GM19240 (cell line): ENCODE measurements at regions not wholly inside any gene's neighbourhood (a gene's known extent, or its start where the extent isn't known, plus 50 kb on each side); places are given as distances from the start of the nearest gene placed in this dataset.
"Not testable (repeated sequence)": the region's sequence is repeated elsewhere in the genome, so short reads cannot be mapped to it uniquely, and the experiment has no call there.

Experiments
- DNase-seq: peaks from one replicate; pipeline ENCODE4 v3.0.0; 2011; ENCODE audit warnings: low spot score; ENCODE audit not compliant: insufficient read length

DNA sequence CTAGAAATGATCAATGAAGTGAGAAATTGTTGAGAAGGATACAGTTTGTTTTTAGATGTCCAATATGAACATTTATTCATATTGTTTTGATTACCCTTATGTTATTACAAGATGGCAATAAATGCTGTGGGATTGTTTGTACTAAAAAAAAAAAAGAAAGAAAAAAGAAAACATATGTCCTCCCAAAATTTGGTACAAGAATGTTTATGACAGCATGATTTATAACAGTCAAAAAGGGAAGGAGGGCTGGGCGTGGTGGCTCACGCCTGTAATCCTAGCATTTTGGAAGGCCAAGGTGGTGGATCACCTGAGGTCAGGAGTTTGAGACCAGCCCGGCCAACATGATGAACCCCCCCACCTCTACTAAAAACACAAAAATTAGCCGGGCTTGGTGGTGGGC is 78.5 kb upstream of the ID2 start:
- DNase-seq = not testable (repeated sequence)

DNA sequence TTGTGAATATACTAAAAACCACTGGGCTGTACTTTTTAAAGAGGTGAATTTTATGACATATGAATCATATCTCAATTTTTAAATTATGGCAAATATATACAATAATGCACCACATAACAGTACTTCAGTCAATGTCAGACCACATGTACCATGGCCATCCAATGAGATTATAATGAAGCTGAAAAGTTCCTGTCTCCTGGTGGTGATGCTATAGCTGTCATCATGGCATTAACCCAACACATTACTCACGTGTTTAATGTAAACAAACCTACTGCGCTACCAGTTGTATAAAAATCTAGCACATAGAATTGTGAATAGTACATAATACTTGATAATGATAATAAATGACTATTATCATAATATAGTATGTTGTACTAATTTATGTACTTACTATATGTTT is 77.6 kb upstream of the ID2 start:
- DNase-seq = no peak

DNA sequence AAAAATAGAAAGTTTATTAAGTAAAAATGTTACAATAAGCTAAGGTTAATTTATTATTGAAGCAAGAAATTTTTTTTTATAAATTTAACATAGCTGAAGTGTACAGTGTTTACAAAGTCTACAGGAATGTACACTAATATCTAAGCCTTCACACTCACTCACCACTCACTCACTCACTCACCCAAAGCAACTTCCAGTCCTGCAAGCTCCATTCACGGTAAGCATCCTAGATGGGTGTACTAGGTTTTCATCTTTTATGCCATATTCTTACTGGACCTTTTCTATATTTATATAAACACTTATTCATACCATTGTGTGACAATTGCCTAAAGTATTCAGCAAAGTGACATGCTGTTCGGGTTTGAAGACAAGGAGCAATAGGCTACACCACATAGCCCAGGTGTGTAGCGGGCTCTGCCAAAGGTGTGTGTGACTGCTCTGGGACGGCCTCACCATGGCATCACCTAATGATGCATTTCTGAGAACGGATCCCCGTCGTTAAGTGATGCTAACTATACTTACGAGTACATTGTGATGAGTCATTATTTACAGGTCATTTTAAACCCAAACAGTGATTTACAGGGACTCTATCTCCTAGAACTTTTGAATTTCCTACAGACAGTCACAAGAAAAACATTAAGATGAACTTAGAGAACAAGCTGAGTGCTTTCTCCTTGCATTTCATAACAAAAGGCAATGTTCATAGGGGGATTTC is 76.3 kb upstream of the ID2 start:
- no peak for DNase-seq

DNA sequence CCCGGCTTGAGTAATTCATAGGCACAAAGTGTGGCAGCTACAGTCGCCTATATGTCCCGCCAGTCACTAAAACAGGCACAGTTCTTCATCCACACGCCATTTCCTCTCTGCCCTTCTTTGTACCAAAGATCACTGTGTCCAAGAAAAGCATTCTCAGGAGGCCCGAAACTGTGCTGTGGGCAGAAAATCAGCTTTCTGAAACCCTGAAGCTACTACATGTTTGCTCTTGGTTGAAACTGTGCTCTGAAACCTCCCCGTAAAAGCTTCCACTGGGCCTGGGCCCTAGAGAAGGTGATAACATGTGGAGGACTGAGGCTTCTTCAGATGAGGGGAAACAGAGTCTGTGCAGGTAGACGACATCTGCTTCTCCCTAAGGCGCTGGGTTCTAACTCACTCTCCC is 75.6 kb upstream of the ID2 start:
- peak; percentile 75 for DNase-seq

DNA sequence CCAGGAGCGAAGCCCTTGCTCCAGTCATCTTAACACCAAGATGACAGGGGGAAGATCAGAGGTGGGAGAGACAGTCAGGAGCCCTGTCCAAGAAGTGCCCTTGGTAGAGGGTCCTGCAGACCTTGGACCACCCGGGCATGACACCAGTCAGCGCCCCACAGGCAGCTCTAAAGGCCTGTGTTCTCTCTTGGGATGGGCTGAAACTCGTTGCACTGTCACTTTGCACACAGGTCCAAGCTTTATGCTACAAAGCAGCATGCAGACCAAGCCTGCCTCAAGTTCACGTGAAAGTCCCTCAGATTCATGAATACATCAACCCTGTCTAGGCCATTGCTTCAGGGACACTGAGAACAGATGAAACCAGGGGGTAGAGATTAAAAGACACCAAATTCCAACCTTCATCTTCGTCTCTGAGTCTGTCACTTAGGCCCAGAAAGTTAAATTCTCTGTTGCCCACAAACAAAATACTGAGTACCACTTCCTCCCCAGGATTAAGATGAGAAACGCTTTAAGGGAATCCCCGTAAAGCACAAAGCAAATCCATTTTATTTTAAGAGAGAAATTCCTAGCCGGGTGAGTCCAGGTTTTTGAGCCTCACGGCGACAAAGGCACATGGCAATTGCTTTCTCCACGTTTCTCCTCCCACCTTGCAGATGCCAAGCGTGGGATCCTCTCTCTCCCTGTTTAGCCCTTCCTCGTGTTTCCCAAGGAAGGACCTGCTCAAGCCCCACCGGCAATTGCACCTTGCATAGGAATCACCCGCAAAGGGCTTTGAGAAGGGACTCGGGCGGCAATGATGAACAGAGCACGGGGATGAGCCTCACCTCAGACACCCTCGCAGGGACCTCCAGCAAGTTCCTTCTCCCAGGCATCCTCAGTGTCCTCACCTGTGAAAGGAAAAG is 75.0 kb upstream of the ID2 start:
- no peak for DNase-seq

DNA sequence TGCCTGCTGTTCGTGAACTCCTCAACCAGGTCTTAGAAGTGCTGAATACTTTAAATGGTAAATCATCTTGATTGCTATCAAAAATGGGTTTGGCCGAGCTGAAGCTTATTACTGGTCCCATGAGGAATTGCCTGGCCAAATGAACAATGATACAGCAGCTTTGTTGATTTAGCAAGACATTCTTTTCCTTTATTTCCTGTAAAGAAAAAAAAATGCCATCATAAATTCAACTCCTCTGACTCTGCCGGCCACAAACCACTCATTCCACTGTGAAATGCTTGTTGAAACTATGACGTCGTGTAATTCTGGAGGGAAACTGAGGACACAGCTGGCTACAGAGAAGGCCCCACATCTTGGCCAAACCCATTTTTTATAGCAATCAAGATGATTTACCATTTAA is 74.2 kb upstream of the ID2 start:
- no peak for DNase-seq

DNA sequence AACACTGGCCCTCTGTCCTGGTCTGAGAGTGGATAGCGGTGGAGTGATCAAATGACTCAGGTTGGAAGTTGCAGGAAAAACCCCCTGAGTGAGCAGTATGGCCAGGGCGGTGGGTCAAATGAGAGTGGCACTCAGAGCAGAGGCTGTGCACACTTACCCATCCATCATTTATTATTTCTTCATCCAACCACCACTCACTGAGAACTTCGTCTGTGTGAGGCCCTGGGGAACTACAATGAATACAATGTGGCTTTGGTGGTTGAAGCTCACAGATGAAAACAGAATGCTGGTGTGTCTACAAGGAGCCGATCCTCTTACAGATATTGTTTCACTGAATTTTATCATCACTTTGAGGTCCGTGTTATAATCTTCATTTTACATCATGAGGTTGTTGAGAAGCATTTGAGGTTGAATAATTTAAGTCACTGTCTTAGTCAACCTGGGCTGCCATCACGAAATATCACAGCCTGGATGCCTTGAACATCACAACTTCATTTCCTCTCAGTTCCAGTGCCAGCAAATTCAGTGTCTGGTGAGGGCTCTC is 73.4 kb upstream of the ID2 start:
- DNase-seq = no peak

DNA sequence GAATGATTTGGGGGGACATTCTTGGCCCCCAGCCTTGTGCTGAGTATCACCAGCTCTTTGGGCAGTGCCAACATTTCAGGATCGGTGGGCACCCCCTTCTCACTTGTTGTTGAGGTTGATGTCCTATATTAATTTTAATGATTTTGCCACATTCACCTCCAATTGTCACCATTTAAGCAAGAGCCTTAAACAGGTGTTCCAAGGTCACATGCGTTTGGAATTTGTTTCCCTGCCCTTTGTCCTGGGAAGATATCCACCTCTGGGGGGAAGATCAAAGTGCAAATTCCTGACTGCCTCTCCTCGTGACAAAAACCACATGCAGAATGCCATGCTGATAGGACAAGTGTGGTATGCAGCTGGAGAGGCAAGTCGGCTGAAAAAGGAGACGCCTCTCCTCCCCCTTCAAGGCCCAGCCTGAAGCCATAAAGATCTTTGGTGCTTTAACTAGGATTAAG is 72.5 kb upstream of the ID2 start:
- DNase-seq = no peak

DNA sequence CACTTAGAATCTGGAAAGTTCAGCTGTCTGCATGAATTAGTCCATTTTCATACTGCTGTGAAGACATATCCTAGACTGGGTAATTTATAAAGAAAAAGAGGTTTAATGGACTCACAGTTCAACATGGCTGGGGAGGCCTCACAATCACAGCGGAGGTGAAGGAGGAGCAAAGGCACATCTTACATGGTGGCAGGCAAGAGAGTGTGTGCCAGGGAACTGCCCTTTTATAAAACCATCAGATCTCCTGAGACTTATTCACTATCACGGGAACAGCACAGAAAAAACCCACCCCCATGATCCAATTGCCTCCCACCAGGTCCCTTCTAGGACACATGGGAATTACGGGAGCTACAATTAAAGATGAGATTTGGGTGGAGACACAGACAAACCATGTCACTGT is 71.1 kb upstream of the ID2 start:
- DNase-seq = not testable (repeated sequence)

DNA sequence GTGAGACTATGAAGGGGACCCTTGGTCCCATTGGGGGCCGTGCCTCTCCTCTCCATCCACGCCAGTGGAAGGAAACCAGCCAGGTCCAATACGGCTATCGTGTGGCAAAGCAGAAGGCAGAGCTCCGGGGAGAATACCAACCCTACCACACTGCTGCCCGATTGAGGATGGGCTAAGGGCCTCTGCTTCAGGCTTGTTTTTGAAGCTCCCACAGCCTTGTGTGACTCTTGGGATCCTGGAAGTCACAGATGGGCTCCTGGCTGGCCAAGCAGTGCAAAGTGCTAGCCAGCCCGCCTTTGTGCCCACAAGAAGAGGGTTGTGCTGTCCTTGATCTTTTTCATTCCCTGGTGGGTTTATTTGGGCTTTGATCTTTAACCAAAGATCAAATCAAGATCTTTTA is 70.6 kb upstream of the ID2 start:
- no peak for DNase-seq

DNA sequence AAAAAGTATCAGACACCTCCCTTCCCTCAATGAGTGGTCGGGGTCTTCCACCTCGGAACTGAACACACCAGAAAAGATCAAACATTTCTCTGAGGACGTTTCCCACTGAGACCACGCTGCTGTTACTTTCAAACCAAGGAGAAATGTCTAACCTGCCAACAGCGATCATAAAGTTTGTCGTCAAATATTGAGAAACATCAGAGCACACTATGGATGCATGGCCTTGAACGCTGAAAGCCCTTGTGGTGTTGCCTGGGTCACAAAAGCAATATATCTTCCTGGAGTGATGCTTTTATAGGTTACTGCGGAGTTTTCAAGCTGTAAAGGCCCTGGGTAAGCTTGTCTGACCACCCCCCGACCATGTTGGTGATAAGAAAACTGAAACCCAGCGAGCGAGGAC is 70.2 kb upstream of the ID2 start:
- no peak for DNase-seq

DNA sequence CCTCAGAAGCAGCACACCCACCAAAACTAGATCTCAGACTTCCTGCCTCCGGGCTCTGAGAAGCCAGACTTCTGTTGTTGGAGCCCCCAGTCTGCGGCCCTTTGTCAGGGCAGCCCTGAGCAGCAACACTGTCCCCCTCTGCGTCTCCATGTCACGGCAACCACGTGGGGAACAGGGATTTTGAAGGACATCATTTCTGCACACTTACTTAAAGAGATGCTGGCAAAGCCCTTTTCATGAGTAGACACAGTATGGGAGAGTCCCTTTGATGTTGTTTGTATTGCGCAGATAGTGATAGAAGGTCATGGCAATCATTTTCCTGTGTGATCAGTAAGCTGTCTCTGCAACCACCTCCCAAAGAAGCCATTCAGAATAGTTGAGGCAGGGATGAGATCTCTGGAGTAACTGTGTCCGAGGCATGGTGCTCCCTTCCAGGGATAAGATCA is 69.1 kb upstream of the ID2 start:
- DNase-seq = no peak

DNA sequence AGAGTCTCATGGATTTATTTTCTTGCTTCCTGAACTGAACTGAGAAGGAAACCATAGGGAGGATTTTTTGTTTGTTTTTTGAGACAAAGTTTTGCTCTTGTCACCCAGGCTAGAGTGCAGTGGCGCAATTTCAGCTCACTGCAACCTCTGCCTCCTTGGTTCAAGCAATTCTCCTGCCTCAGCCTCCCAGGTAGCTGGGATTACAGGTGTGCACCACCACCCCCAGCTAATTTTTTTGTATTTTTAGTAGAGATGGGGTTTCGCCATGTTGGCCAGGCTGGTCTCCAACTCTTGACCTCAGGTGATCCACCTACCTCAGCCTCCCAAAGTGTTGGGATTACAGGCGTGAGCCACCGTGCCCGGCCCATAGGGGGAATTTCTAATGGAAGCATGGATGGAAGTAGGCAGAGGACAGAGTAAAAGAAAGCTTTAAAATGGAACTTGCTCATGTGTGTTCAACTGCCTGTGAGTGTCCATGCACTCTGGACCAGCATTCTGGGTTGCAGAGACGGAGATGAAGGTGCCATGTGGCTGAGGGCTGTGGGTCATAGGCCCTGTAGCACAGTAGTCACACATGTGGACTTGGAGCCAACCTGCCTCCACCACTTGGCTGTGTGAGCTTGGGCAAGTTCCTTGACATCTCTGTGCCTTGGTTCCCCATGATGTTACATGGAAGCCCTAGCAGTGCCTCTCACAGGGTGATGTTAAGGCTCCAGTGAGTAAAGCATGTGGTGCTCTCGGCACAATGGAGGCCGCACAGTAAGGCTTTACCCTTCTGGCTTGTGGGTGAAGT is 68.5 kb upstream of the ID2 start:
- not testable (repeated sequence) for DNase-seq

DNA sequence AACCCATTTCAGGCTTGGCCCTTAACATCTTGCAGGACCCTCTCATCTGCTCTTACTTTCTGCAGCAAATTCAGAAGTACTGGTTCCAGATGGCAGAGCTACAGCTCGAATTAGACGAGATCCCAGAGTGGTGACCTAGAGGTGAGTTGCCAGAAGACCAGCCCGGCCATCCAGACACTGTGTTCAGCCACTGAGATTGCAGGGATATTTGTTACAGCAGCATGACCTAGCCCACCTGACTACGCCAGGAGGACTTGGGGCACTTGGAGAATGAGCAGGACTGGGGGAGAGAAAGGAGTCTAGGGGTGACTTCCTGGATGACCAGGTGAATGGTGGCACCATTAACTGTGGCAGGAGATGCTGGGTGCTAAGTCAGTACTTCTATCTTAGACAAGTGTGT is 67.2 kb upstream of the ID2 start:
- DNase-seq = no peak

DNA sequence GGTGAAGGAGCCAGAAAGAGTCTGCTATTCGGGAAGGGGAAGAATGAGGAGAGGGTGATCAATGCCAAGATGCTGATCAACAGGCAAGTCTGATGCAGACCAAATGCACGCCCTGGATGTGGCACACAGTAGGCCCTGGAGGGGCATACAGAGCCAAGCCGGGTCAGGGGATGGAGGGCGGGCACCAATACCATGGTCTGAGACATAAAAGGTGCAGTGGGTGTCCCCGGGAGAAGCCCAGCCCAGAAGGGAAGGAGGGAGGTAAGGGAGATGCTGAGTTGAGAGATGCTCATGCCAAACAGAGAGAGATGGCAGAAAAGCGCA is 66.6 kb upstream of the ID2 start:
- no peak for DNase-seq

DNA sequence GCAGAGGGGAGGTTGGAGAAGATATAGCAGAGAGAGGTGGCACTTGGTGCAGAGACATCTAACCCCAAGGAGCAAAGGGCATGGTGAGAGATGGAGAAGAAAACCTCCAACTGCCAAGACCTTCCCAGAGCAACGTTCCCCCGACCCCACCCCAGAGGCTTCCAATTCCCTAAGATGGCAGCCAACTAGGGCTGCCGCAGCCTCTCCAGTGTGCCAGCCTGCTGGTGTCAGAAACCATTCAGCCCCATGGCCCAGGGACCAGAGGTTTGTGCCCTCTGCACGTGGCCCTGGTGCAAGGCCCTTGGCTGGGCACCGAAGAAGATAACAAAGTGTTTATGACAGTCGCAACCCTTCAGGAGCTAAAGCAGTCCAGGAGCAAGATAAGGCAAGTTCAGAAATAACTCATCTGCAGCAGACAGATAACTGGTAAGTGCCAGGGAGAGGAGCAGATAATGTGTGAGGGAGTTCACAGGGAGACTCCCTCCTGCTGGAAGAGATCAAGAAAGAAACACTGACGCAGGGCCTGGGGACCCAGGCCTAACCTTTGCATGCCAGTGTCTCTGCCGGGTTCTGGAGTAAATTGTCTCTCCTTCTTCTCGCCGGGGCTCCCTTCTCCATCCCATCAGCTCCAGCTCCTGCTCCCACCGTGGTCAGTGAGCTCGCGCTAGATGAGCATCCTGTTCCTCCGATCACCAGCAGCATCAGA is 66.1 kb upstream of the ID2 start:
- DNase-seq = no peak

DNA sequence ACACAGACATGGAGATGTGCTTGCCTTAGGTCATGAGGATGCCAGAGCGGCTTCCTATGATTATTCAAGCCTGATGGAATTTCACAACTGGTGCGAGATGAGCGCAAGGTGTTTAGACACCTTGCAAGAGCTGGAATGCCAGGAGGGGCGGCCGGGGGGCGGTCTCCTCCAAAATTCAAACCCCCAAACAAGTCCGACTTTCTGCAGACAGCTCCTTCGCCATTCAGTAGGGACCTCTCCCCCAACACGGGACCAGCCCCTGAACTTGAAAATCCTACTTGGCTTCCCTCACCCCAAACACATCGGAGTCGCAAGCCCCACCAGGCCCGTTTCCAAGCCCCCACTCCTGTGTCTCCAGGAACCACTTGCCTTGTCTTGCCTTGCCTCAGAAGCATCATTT is 64.8 kb upstream of the ID2 start:
- no peak for DNase-seq

DNA sequence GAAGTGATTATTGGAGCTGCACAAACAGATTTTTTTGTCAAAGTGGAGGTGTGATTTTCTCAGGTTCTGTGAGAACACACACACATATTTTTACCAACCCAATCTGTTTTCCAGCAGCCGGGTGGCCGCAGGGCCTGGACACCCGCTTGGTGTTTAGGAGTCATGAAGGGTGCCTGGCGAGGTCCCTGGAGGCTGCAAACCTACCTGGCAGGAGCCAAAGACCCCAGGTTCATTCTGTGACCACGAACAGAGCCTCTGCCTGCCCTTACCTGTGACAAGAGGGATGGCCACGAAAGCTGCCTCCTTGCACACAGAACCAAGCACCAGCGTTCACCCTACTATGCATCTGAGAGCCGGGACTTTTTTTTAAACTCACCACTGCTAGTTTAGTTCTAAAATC is 64.3 kb upstream of the ID2 start:
- no peak for DNase-seq

DNA sequence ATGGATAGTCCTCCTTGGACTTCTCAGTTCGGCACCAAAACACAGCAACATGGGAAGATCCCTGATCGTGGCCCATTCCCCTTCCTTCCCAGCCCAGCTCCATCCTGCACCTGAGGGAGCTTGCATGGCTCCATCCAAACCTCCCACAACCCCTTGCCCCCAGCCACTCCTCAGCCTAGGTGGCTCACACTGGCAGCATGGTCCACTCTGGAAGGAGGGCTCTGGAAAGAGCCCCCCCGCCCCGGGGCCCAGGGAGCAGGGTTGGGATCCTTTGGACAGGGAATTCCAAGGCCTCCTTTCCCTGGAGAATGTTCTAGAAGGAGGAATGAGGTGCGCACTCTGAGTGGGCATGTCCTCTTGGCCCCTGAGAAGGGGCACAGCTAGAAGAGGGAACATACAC is 62.8 kb upstream of the ID2 start:
- no peak for DNase-seq

DNA sequence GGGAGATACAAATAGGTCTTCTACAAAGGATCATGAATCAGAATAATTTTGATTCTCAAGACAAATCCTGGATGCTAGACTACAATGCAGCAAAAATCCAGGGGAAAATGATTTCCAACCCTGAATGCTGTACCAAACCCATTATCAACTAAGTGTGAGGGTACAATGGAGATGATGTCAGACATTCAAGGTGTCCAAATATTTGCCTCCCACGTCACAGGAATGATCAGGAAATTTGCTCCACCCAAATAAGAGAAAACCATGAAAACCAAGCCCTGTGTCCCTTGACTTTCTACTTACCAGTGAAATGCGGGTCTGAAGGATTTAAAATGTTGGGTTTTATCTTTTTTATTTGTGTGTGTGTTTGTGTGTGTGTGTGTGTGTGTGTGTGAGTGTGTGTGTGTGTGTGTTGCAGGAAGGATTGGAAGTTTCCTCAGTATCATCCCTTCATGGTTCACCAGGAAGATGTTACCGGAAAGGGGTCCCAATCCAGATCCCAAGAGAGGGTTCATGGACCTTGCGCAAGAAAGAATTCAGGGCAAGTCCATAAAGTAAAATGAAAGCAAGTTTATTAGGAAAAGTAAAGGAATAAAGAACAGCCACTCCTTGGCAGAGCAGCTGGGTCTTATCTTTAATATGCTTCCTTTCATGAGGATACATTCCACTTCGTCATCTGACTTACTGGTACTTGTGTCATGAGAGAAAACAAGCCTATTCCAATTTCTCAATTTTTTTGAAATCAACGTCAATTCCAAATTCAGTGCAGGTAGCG is 61.1 kb upstream of the ID2 start:
- no peak for DNase-seq
